ENCODE measurements at regions not wholly inside any gene's neighbourhood (a gene's known extent, or its start where the extent isn't known, plus 50 kb on each side); places are given as distances from the start of the nearest gene placed in this dataset.

- Histone ChIP-seq H3K36me3 (ENCODE audit: control insufficient read depth in 1 of 2, insufficient read depth in 2 of 2, low read length in 2 of 2) (no peaks in the 10 kb centered on the region), H3K4me1 (ENCODE audit: control insufficient read depth in 1 of 2, insufficient read depth in 2 of 2, low read length in 2 of 2) (peaks cover 18 to 21% of the 10 kb centered on the region in 2 experiments), H3K27ac (ENCODE audit: low read depth, low read length) (no peak overlapping the region), H3K4me3 (replicated peaks in 1 of 2; ENCODE audit: low read depth in 1 of 2, low read length in 2 of 2) (no peak overlapping the region), H3K79me2 (ENCODE audit: insufficient read depth, low read length) (no peaks in the 10 kb centered on the region), H3K9me2 (ENCODE audit: insufficient read depth) (0 out of 2 replicates have a peak, but pooled peaks cover 3% of the 10 kb centered on the region), H4K20me1 (ENCODE audit: insufficient read depth) (no peaks in the 10 kb centered on the region), H3K4me2 (ENCODE audit: low read length) (no peak overlapping the region), H2AFZ (ENCODE audit: low read depth, low read length, poor library complexity, severe bottlenecking) (no peak overlapping the region), H3K9ac (ENCODE audit: low read length) (no peak overlapping the region), H3K27me3 (ENCODE audit: insufficient read depth, low read length) (no peaks in the 10 kb centered on the region), H3K9me3 (ENCODE audit: control insufficient read depth in 1 of 2, insufficient read depth in 1 of 2, low read depth in 1 of 2, low read length in 2 of 2) (no peaks in the 10 kb centered on the region)
- no peak for DNase-seq (ENCODE audit: low read depth, low spot score)
- intact Hi-C loops (cut with micrococcal nuclease) = loop anchor here (5.0 to 10.0 kb wide), 2 partner anchors 450 to 622 kb away; no protein-coding TSS in a partner anchor
- POLR2A ChIA-PET = no interaction called here
- no TSS peak for BruUV-seq (replicated peaks)
- ATAC-seq = no peak
- RAD21 ChIA-PET (ENCODE audit: low non-redundant PET in 1 of 2, low total read pairs in 2 of 2, uncharacterized antibody in 2 of 2, unreplicated experiment in 2 of 2) = no interaction called here
- no peak for TF ChIP-seq RAD21 (IDR thresholded peaks at IDR 0.05; ENCODE audit: low read depth)
- no peak for TF ChIP-seq SP1 (IDR thresholded peaks at IDR 0.05; ENCODE audit: low read depth)
- no peak for TF ChIP-seq POLR2A (IDR thresholded peaks at IDR 0.05; ENCODE audit: borderline replicate concordance, extremely low read depth, insufficient read depth, insufficient read length)
- no peak for TF ChIP-seq ZFX (IDR thresholded peaks at IDR 0.05)
- no peak for TF ChIP-seq YY1 (IDR thresholded peaks at IDR 0.05; ENCODE audit: extremely low read depth, insufficient replicate concordance, low read depth, low read length)
- no peak for TF ChIP-seq EGR1 (IDR thresholded peaks at IDR 0.05; ENCODE audit: low read depth)
- TF ChIP-seq SRF (IDR thresholded peaks at IDR 0.05; ENCODE audit: low read depth) = no peak
- TF ChIP-seq EZH2 (IDR thresholded peaks at IDR 0.05) = no peak
- CTCF ChIA-PET = no interaction called here
Measured at GRCh38 chr11:28704801-28705200, 596.6 kb downstream of the METTL15 start.

DNA sequence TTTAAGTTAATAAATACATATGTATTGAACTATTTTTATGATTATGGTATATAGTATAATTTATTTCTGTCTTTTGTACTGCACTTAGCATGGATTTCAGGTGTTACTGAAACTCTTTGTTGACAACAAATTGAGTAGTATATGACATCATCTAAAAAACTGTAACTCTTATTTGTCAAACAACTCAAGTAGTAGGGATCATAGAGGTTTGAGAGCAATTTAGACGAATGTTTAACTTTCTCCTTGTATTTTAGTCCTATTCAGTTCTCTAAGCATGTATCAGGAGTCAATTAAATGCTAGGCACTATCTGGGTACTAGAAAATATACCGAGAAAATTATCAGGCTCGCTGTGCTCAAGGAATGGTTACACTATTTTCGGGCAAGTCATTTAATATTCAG, 595.2 kb downstream of the METTL15 start:
- POLR2A ChIA-PET = no interaction called here
- Histone ChIP-seq H3K9me3 (ENCODE audit: control insufficient read depth in 1 of 2, insufficient read depth in 1 of 2, low read depth in 1 of 2, low read length in 2 of 2) (no peaks in the 10 kb centered on the region), H3K9me2 (ENCODE audit: insufficient read depth) (0 out of 2 replicates have a peak, but pooled peaks cover 3% of the 10 kb centered on the region), H3K27me3 (ENCODE audit: insufficient read depth, low read length) (no peaks in the 10 kb centered on the region), H3K9ac (ENCODE audit: low read length) (no peak overlapping the region), H3K36me3 (ENCODE audit: control insufficient read depth in 1 of 2, insufficient read depth in 2 of 2, low read length in 2 of 2) (no peaks in the 10 kb centered on the region), H3K27ac (ENCODE audit: low read depth, low read length) (no peak overlapping the region), H3K4me3 (replicated peaks in 1 of 2; ENCODE audit: low read depth in 1 of 2, low read length in 2 of 2) (no peak overlapping the region), H4K20me1 (ENCODE audit: insufficient read depth) (no peaks in the 10 kb centered on the region), H3K4me1 (ENCODE audit: control insufficient read depth in 1 of 2, insufficient read depth in 2 of 2, low read length in 2 of 2) (peaks cover 18 to 21% of the 10 kb centered on the region in 2 experiments), H3K4me2 (ENCODE audit: low read length) (no peak overlapping the region), H3K79me2 (ENCODE audit: insufficient read depth, low read length) (no peaks in the 10 kb centered on the region), H2AFZ (ENCODE audit: low read depth, low read length, poor library complexity, severe bottlenecking) (peak overlapping the region; percentile 18)
- DNase-seq (ENCODE audit: low read depth, low spot score) (no peak), ATAC-seq (no peak)
- TF ChIP-seq CBX3 (IDR thresholded peaks at IDR 0.05; ENCODE audit: low read depth) (no peak), JUND (IDR thresholded peaks at IDR 0.05) (no peak), EZH2phosphoT487 (IDR thresholded peaks at IDR 0.05; ENCODE audit: borderline replicate concordance) (no peak), TCF7L2 (IDR thresholded peaks at IDR 0.05; ENCODE audit: borderline replicate concordance, extremely low read depth, insufficient read depth, insufficient read length) (no peak), EGR1 (IDR thresholded peaks at IDR 0.05; ENCODE audit: low read depth) (no peak), CTCF (IDR thresholded peaks at IDR 0.05 in 2 of 3, conservative IDR thresholded peaks at IDR 0.05 in 1 of 3; ENCODE audit: borderline replicate concordance in 1 of 3, insufficient read depth in 1 of 3, low read depth in 2 of 3, low read length in 2 of 3) (no peak), EZH2 (IDR thresholded peaks at IDR 0.05) (no peak), MAX (IDR thresholded peaks at IDR 0.05) (no peak), SP1 (IDR thresholded peaks at IDR 0.05; ENCODE audit: low read depth) (no peak), SIN3A (IDR thresholded peaks at IDR 0.05; ENCODE audit: low read depth) (no peak), RAD21 (IDR thresholded peaks at IDR 0.05; ENCODE audit: low read depth) (no peak)
- intact Hi-C loops (cut with micrococcal nuclease) = loop anchor here (5.0 to 10.0 kb wide), 2 partner anchors 451 to 624 kb away; no protein-coding TSS in a partner anchor
- BruUV-seq (replicated peaks) = no TSS peak
- CTCF ChIA-PET = no interaction called here
- RAD21 ChIA-PET (ENCODE audit: low non-redundant PET in 1 of 2, low total read pairs in 2 of 2, uncharacterized antibody in 2 of 2, unreplicated experiment in 2 of 2) = no interaction called here
